Nephron progenitor cell (in vitro differentiated cells): ENCODE measurements at regions not wholly inside any gene's neighbourhood (a gene's known extent, or its start where the extent isn't known, plus 50 kb on each side); places are given as distances from the start of the nearest gene placed in this dataset.
"Not testable (repeated sequence)": the region's sequence is repeated elsewhere in the genome, so short reads cannot be mapped to it uniquely, and the experiment has no call there.

Experiments used
- DNase-seq: peaks from one replicate; pipeline ENCODE4 v3.0.0; 2021
- H3K27ac Mint-ChIP-seq: 2 replicates; pipeline ENCODE4 v1.8.0; 2021; ENCODE audit warnings: mild to moderate bottlenecking, moderate library complexity, mixed read lengths
- H3K27me3 Mint-ChIP-seq: 2 replicates; pipeline ENCODE4 v1.8.0; 2021; ENCODE audit warnings: mild to moderate bottlenecking, low read depth, mixed read lengths; ENCODE audit not compliant: poor library complexity
- H3K36me3 Mint-ChIP-seq: 2 replicates; pipeline ENCODE4 v1.8.0; 2021; ENCODE audit warnings: low read depth, mixed read lengths
- H3K4me1 Mint-ChIP-seq: 2 replicates; pipeline ENCODE4 v1.8.0; 2021; ENCODE audit warnings: mixed read lengths
- H3K4me3 Mint-ChIP-seq: 2 replicates; pipeline ENCODE4 v1.8.0; 2021; ENCODE audit warnings: mild to moderate bottlenecking, moderate library complexity, mixed read lengths
- H3K9me3 Mint-ChIP-seq: 2 replicates; pipeline ENCODE4 v1.8.0; 2021; ENCODE audit warnings: mild to moderate bottlenecking, moderate library complexity, mixed read lengths
- CTCF ChIP-seq: fragments of 200-600 bp; sonication (generic); IDR thresholded peaks from 2 replicates; pipeline ENCODE4 v1.5.0; 2021; ENCODE audit warnings: antibody characterized with exemption

DNA sequence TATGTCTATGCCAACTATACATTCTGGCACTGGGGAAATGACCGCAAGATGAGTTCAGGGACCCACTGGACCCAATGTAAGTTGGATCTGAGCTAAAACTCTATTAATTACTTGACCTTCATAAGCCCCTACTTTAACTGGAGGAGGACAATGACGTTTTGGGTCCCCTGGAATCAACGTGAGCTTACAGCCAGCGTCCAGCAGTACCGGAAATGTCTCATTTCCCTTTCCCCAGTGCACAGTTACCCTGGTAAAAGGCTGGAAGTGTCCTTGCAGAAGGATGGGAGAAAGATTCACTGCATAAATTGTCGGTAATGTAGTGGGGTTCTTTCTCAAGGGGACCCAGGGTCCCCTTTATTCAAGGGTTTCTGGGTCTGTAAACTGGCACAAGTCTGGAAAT, 1297.6 kb upstream of the ACVR2A start:
- Mint-ChIP-seq H3K4me1 (peaks cover 5% of the 10 kb centered on the region), H3K9me3 (no peaks in the 10 kb centered on the region), H3K36me3 (no peaks in the 10 kb centered on the region), H3K27me3 (peaks cover 4% of the 10 kb centered on the region), H3K27ac (no peak overlapping the region), H3K4me3 (no peak overlapping the region)
- TF ChIP-seq CTCF = no peak
- no peak for DNase-seq

DNA sequence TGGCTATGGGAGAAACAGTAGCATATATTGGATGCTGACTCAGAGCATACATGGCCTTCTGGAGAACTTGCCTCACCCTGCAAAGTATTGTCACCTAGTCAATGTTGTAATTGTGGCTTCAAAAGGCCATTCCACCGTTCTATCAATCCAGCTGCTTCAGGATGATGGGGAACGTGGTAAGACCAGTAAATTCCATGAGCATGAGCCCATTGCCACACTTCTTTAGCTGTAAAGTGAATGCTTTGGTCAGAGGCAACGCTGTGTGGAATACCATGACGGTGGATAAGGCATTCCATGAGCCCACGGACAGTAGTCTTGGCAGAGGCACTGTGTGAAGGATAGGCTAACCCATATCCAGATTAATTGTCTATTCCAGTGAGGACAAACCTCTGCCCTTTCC, 1300.1 kb upstream of the ACVR2A start:
- Mint-ChIP-seq H3K4me3 (no peak overlapping the region), H3K9me3 (no peaks in the 10 kb centered on the region), H3K4me1 (peaks cover 9% of the 10 kb centered on the region), H3K27ac (no peak overlapping the region), H3K27me3 (peaks cover 6% of the 10 kb centered on the region), H3K36me3 (no peaks in the 10 kb centered on the region)
- TF ChIP-seq CTCF = no peak
- DNase-seq = no peak

- Mint-ChIP-seq H3K27ac (no peak overlapping the region), H3K9me3 (peaks cover 3% of the 10 kb centered on the region)
Observed at GRCh38 chr2:146541896-146542295, 1302.9 kb upstream of the ACVR2A start.

GRCh38 chr2:146540271-146540932, 1304.4 kb upstream of the ACVR2A start:
- DNase-seq = no peak
- H3K4me1 Mint-ChIP-seq = peaks cover 24% of the 10 kb centered on the region
- H3K27me3 Mint-ChIP-seq = peaks cover 2% of the 10 kb centered on the region
- TF ChIP-seq CTCF = no peak
- H3K27ac Mint-ChIP-seq = no peak overlapping the region
- no peaks in the 10 kb centered on the region for H3K36me3 Mint-ChIP-seq
- peaks cover 12% of the 10 kb centered on the region for H3K9me3 Mint-ChIP-seq
- H3K4me3 Mint-ChIP-seq = no peak overlapping the region

More at GRCh38 chr2:146541896-146542295, 1302.9 kb upstream of the ACVR2A start:
- peaks cover 2% of the 10 kb centered on the region for H3K27me3 Mint-ChIP-seq
- DNase-seq = no peak
- TF ChIP-seq CTCF = no peak
- peaks cover 24% of the 10 kb centered on the region for H3K4me1 Mint-ChIP-seq
- no peak overlapping the region for H3K4me3 Mint-ChIP-seq
- no peaks in the 10 kb centered on the region for H3K36me3 Mint-ChIP-seq

GRCh38 chr2:146539739-146540138, 1305.1 kb upstream of the ACVR2A start:
- H3K27me3 Mint-ChIP-seq, H3K4me3 Mint-ChIP-seq, H3K36me3 Mint-ChIP-seq, DNase-seq, H3K27ac Mint-ChIP-seq: not testable (repeated sequence)
- H3K4me1 Mint-ChIP-seq = peaks cover 24% of the 10 kb centered on the region
- peaks cover 12% of the 10 kb centered on the region for H3K9me3 Mint-ChIP-seq

DNA sequence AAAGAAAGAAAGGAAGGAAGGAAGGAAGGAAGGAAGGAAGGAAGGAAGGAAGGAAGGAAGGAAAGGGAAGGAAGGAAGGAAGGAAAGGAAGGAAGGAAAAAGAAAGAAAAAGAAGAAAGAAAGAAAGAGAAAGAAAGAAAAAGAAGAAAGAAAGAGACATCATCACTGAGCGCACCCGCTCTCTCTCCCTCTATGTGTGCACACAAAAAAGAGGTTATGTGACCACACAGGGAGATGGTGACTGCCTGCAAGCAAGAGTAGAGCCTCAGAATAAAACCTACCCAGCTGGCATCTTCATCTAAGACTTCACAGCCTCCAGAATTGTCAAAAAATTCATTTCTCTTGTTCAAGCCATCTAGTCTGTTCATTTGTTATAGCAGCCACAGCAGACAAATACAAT, 1307.4 kb upstream of the ACVR2A start:
- peaks cover 12% of the 10 kb centered on the region for H3K9me3 Mint-ChIP-seq
- peaks cover 37% of the 10 kb centered on the region for H3K4me1 Mint-ChIP-seq
- H3K36me3 Mint-ChIP-seq = no peaks in the 10 kb centered on the region
- H3K4me3 Mint-ChIP-seq = no peak overlapping the region
- DNase-seq = no peak
- H3K27ac Mint-ChIP-seq = no peak overlapping the region
- H3K27me3 Mint-ChIP-seq = peaks cover 2% of the 10 kb centered on the region
- no peak for TF ChIP-seq CTCF
